Right lung (tissue), 2 donors: ENCODE measurements at regions not wholly inside any gene's neighbourhood (a gene's known extent, or its start where the extent isn't known, plus 50 kb on each side); places are given as distances from the start of the nearest gene placed in this dataset.
A peak's percentile ranks its signal among the peaks of the same experiment; 100 is the strongest.

ENCODE experiments used
- DNase-seq, 2 donors: peaks; one replicate each; pipeline ENCODE4 v3.0.0-alpha.2; 2013

DNA sequence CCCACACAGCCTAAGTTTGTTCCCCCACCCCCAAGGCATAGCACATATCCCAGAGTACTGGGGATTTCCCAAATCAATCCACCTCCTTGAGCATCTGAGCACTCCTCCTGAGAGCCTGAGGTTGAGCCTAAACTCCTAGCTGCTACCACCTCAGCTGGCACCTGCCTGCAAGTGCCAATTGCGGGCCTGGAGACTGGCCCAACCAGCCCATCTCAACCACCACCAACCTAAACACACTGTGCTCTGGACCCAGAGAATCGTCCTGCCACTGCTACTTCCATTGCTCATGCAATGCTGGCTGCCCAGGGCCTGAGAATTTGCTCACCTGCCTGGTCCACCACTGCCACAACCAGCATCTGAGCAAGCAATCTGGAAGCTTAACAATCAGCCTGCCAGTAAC, 177.1 kb downstream of the FGF13 start:
- DNase-seq, result no peak

DNA sequence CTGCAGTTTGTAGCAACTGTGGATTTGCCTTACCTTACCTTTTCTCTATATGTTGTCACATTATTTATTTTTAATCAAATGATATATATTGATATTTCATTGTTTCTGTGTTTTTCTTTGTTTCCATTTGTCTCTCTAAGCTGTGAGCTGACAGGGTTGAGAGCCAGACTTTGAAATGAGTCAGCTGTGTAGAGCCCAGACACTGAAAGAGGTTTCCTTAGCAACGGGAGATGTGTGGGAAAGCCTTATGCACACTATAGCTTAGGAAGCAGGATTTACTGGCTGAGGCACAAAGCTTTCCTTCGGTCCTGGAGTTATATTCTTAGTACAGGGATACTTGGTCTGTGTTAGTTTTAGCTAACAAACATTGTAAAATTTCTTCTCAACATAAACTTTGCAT, 192.2 kb downstream of the FGF13 start:
- DNase-seq, result peak; percentile 44 to 60

DNA sequence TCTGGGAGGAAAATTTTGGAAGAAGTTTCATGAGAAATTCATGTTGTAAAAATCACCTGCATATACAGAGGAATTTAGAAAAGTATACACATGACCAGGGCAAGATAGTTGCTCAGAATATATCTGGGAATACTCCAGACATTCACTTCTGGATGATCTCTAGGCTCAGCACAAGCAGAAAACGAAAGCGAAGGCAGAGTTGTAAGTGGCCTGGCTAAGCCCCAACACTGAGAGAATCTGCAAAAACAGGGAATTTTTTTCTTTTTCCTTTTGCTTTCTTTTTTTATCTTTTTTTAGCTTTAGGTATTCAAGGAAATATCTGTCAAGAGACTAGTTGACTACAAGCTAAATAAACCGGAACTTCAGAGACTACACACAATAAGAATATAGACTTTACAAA, 207.2 kb downstream of the FGF13 start:
- DNase-seq, result no peak

DNA sequence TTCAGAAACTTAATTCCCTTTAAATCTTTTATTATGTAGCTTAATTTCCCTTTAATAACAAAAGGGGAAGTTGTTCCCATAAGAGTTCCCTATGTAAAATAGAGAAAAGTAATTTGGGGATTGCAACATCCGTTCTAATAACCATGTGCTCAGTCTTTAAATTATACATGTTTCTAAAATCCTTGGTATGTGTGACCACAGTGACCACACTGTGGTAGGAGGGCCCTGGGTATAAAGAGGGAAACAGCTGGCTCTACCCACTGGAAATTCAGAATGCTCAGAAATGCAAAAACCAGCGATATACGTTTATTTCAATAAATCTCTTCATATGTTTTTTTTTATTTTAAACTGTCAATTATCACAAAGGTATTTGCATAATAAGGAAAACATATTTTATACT, 219.1 kb downstream of the FGF13 start:
- DNase-seq, result no peak

DNA sequence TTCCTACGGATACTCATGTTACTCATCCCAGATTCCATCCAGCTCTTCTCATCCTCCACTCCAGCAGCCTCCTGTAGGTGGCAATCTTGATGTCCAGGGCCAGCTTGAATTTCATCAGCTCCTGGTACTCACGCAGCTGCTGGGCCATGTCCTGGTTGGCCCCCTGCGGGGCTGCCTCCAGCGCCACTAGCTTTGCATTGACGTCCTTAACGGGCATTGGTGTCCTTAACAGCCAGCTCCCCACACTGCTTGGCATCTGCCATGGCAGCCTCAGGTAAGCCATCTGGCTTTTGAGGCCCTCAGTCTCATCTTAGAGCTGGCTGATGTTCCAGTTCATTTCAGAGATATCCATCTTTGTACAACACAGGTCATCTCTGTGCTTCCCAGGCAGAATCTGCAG, 223.7 kb downstream of the FGF13 start:
- DNase-seq, result no peak

DNA sequence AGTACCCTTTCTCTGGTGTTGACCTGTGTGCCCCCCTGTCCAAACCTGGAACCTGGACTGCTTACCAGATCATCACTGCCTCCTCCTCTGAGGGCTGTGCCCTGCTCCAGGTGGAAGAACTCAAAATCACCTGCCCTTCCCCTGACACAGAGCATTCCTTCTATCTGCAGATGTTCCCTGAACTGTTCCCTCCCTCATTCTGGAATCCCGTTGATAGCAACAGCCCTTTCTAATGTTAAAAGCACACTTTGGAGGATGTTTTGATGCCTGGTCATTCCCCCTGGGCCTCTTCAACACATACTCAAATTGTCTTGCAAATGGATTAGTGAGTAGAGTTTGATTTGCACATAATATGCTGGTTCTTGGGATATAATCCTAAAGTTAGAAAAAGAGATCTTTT, 225.8 kb downstream of the FGF13 start:
- DNase-seq, result no peak

DNA sequence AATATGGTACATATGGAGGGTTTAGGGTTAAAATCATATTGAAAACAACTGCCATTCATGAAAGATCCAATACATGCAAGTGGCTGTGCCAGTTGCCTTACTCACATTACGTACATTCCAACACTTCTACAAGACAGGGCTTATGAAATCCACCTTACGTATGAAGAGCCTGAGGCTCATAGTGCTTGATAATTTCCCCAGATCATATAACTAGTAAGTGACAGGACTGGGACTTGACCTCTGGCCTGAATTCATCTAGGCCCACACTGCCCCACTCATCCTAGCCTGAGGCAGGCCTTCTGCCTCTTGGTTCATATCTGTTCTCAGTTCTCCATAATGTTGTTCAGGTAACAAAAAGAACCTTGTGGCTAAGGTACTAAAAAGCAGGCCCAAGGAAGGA, 226.3 kb downstream of the FGF13 start:
- no peak for DNase-seq

DNA sequence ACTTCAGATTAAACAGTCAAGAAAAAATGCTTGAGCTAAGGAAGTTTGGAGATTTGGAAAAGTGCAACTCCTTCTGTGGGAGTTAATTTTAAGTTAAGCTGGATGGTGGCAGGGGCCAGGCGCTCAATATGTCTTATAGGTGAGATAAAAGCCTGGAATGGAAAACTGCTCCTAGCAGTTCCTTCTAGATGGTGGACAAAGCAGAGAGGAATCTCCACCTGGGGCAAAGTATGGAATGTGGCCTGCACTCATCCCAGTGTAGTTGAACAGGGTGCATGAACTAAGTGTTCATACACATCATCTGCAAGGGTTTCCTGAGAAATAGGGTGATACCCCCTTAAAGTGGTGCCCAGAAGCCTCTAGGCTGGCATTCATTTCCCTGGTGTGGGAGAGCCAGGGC, 227.1 kb downstream of the FGF13 start:
- DNase-seq, result no peak

DNA sequence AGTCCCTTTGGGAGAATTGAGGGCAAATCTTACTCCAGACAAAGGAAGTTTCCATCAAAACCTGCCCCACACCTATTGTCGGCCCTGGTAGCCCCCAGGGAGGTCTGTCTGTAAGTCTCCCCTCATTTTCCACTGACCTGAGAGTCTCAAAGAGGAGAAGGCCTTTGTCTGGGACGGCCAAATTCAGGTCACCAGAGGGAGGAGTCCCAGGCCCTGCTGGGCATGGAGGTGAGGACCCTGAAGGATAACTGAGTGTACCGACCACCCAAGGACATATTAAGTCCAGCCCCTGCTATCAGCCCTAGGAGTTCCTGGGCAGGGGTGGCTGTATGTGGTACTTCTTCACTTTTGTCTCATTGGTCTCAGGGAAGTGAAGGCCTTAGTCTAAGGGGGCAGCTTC, 229.9 kb downstream of the FGF13 start:
- DNase-seq, result no peak

DNA sequence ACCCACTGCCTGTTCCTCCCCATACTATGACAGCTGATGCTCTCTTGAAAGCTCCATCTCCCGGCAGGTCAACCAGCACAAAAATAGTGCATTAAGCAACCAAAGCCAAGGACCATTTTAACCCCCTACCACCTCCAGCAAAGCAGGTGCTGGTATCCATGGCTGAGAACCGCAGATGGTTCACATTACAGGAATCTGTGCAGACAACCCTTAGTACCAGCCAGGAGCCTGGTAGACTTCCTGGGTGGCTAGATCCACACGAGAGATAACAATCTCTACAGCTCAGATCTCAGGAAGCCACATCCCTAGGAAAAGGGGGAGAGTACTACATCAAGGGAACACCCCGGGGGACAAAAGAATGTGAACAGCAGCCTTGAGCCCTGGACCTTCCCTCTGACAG, 248.0 kb downstream of the FGF13 start:
- DNase-seq, result no peak
